ENCODE measurements at regions not wholly inside any gene's neighbourhood (a gene's known extent, or its start where the extent isn't known, plus 50 kb on each side); places are given as distances from the start of the nearest gene placed in this dataset.
"Not testable (repeated sequence)": the region's sequence is repeated elsewhere in the genome, so short reads cannot be mapped to it uniquely, and the experiment has no call there.

DNA sequence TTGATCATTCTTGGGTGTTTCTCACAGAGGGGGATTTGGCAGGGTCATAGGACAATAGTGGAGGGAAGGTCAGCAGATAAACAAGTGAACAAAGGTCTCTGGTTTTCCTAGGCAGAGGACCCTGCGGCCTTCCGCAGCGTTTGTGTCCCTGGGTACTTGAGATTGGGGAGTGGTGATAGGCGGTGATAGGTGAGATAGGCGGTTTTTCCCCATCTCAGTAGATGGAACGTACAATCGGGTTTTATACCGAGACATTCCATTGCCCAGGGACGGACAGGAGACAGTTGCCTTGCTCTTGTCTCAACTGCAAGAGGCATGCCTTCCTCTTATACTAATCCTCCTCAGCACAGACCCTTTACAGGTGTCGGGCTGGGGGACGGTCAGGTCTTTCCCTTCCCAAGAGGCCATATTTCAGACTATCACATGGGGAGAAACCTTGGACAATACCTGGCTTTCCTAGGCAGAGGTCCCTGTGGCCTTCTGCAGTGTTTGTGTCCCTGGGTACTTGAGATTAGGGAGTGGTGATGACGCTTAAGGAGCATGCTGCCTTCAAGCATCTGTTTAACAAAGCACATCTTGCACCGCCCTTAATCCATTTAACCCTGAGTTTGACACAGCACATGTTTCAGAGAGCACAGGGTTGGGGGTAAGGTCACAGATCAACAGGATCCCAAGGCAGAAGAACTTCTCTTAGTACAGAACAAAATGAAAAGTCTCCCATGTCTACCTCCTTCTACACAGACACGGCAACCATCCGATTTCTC, 86.2 kb downstream of the OR2B2 start:
- not testable (repeated sequence) for DNase-seq

DNA sequence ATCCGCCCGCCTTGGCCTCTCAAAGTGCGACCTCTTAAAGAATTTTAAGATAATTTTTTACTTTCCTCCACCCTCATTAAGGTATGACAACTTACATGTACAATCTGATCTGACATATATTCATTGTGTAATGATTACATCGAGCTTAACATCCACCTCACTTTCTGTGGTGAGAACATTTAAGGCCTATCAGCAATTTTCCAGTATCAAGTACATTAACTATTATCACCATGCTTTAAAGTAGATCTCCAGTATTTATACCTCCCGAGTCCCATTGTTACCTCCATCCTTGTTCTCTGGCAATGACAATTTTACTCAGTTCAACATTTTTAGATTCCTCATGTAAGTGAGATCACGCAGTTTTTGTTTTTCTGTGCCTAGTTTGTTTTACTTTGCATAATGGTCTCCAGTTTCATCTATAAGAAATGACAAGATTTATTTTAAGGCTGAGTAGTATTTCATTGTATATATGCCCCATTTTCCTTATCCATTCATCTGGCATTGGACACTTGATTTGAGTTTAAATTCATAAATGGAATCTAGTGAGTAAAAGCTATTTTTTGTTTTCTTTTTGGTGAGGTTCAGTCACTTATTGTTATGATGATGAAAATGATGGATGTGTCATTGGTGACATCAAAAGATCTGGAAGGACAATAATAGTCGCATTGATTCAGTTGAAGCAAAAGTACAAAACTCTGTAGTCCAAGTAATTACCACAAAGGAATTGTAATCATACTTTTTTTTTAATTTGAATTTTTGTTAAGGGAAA, 87.0 kb downstream of the OR2B2 start:
- peak in 1 of 2 experiments; percentile 46 for DNase-seq

DNA sequence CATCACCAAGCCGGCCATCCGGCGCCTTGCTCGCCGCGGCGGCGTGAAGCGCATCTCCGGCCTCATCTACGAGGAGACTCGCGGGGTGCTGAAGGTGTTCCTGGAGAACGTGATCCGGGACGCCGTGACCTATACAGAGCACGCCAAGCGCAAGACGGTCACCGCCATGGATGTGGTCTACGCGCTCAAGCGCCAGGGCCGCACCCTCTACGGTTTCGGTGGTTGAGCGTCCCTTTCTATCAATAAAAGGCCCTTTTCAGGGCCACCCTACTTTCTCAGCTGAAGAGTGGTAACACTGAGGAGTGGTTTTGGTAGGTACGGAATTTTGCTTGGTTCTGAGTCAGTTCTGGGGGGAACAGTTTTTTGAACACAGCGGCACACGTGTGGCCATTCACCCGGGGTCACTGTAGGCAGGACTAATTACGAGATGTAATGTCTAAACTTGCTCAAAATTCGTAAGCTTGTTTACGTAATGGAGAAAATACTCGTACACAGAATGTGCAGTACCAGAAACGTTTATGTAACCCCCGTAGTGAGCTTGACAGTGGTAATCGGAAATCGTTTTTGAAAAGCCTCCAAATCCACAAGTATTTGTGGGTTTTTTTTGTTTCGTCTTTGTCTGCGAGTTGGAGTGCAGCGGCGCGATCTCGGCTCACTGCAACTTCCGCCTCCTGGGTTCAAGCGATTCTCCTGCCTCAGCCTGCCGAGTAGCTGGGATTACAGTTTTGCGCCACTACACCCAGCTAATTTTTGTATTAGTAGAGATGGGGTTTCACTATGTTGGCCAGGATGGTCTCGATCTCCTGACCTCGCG, 87.8 kb downstream of the OR2B2 start:
- peak; percentile 17 to 67 for DNase-seq

DNA sequence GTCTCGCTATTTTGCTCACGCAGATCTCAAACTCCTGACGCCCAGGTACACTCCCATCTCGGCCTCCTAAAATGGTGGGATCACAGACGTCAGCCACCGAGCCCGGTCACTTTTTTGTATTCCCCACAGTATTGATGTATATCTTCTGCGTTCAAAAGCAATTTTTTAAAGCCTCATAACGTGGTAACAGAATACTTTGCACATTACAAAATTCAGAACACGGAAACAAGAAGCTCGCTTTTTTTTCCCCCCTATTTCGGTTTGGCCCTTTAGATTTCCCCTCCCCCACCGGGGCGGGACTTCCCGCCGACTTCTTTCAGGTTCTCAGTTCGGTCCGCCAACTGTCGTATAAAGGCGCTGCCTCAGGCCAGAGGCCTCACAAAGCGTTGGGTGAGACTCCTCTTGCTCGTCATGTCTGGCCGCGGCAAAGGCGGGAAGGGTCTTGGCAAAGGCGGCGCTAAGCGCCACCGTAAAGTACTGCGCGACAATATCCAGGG, 88.4 kb downstream of the OR2B2 start:
- peak; percentile 76 to 79 for DNase-seq

DNA sequence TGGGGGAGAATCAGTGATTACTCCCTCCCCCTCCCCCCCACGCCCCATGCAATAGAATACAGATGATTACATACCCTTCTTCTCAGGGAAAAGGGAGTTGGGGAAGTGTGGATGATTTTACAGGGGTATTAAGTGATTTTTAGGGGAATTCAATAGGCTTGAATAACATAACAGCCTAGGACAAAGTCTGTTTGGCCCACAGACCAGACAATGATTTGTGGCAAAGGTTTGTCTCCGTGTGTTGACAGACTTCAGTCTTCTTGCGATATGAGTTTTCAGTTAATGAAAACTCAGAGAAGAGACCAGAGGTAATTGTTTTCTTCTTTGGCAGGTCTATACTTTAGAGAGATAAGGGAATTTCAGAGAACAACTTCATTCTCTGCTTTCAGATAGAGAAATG, 95.3 kb downstream of the OR2B2 start:
- DNase-seq = no peak

DNA sequence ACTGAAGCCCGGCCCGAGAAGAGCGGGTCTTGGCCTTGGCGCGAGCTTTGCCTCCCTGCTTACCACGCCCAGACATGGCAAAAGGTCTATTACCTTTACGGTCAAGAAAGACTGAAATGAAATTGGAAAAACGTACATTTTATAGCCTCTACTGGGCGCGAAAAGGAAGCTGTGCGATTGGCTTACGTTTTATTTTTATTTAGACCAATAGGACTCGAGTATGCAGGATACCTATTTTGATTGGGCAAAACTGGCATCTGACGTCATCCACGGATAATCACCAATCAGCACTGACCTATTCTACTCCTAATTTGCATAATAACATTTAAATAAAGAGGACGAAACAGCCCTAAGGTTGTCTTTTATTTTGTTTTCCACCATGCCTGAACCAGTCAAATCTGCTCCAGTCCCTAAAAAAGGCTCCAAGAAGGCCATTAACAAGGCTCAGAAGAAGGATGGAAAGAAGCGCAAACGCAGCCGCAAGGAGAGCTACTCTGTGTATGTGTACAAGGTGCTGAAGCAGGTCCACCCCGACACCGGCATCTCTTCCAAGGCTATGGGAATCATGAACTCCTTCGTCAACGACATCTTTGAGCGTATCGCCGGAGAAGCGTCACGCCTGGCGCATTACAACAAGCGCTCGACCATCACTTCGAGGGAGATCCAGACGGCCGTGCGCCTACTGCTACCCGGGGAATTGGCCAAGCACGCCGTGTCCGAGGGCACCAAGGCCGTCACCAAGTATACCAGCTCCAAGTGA, 97.4 kb downstream of the OR2B2 start:
- DNase-seq = no peak

DNA sequence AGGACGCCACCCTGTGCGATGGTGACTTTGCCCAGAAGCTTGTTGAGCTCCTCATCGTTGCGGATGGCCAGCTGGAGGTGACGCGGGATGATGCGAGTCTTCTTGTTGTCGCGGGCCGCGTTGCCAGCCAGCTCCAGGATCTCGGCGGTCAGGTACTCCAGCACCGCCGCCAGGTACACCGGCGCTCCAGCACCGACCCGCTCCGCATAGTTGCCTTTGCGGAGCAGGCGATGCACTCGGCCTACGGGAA, 97.9 kb downstream of the OR2B2 start:
- DNase-seq = not testable (repeated sequence)

DNA sequence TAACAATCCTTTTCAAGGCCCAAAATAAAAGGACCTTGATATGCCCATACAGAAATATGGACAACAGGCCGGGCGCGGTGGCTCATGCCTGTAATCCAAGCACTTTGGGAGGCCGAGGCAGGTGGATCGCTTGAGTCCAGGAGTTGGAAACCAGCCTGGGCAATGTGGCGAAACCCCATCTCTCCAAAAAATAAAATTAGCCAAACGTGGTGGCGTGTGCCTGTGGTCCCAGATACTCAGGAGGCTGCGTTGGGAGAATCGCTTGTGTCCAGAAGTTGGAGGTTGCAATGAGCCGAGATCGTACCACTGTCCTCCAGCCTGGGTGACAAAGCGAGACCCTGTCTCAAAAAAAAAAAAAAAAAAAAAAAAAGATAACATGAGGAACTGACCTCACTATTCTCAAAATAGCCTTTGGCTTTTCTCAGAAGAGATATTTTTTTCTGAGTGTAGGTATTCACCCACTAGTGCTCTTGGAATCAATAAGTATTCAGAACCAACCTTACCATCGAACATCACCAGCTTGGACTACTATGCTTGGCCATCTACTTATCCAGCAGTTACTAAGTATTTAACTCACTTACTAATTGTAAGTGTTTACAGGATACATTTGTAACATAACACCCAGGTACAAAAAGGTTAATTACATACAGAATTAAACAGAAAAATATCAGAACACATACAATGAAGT, 99.2 kb downstream of the OR2B2 start:
- no peak for DNase-seq

DNA sequence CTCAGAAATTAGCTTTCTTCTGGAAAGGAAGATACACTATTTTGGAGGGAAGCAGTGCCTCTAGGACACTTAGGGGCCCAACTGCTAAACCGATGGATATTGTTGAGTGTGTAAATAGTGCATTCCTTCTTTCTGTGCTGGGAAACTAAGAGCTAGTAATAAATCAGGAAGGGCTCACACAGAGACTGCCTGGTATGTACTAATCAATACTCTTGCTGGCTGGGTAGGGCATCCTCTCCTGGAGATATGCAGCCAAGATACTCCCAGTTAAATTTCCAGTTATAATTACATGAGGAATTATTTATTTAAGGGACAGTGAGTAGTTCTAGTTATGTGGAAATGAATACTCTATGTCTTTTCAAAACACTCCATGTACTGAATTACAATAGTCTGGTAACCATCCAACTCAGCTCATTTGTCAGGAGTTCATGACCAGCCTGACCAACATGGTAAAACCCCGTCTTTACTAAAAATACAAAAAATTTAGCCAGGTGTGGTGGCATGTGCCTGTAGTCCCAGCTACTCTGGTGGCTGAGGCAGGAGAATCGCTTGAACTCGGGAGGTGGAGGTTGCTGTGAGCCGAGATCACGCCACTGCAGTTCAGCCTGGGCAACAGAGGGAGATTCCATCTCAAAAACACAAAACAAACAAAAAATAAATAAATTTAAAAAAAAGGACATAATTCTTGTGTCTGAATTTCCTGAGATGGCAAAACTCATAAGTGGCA, 100.0 kb downstream of the OR2B2 start:
- DNase-seq = no peak

DNA sequence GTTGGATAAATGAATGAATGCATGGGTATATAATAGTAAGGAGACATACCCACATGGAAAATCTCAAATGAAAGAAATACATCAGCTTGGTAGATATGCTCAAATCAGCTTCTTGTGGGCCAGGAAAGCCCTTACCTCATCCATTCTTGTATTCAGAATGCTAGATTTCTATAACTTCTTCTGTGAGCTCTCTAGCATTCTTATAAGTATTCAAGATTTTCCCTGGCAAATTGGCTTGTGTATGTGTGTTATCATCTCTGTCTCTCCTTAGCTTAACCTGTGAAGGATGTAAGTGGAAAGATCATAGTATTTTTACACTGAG, 100.8 kb downstream of the OR2B2 start:
- DNase-seq = no peak

DNA sequence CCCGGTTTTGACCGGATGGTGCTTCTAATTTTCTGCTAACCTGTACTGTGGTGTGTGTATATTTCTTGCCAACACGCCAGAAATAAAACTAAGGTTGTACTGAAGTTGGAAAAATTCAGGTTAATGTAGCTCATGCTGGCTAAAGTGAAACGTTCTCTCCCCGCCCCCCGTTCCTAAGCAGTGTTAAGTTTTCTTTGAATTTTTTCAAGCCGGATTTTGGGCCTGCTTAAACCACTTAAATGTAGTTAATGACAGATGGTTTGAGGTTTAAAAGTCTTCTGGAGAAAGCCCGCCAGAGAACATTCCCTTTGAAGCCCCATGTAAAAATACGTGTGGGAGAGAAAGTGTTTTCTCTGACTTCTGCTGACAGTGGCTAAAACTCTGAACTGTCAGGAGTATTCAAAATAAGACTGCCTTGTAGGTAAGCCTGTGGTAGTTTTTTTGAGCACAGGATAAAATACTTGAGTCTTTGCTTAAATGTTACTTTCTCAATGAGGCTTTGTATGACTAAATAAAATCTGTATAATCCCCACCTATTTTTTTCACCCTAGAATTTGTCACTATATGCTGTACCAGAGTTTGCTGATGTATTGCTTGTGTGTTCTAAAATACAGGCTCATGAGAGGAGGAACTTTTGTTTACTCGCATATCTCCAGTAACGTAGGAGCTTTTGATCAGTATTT, 101.3 kb downstream of the OR2B2 start:
- DNase-seq = no peak

DNA sequence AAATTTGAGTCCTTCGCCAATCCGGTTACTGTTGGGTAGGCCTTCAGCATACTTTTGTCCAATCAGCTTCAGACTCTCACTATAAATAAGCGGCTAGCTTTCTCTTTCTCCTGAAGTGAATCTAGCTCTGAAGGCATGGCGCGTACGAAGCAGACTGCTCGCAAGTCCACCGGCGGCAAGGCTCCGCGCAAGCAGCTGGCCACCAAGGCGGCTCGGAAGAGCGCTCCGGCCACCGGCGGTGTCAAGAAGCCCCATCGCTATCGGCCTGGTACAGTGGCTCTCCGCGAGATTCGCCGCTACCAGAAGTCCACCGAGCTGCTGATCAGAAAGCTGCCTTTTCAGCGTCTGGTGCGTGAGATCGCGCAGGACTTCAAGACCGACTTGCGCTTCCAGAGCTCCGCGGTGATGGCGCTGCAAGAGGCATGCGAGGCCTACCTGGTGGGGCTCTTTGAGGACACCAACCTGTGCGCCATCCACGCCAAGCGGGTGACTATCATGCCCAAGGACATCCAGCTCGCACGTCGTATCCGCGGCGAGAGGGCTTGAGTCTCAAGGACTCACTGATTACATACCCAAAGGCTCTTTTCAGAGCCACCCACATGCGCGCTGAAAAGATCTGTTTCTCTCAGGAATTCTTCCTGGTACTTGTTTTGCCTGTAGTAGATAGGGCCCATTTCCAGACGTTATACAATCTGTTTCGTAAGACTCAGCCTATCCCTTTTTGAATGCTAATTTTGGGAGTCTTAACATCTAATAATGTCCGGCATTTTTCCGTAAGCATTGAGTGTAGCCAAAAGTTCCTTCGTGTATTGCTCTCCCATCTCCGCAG, 102.0 kb downstream of the OR2B2 start:
- DNase-seq = peak; percentile 38 to 76

DNA sequence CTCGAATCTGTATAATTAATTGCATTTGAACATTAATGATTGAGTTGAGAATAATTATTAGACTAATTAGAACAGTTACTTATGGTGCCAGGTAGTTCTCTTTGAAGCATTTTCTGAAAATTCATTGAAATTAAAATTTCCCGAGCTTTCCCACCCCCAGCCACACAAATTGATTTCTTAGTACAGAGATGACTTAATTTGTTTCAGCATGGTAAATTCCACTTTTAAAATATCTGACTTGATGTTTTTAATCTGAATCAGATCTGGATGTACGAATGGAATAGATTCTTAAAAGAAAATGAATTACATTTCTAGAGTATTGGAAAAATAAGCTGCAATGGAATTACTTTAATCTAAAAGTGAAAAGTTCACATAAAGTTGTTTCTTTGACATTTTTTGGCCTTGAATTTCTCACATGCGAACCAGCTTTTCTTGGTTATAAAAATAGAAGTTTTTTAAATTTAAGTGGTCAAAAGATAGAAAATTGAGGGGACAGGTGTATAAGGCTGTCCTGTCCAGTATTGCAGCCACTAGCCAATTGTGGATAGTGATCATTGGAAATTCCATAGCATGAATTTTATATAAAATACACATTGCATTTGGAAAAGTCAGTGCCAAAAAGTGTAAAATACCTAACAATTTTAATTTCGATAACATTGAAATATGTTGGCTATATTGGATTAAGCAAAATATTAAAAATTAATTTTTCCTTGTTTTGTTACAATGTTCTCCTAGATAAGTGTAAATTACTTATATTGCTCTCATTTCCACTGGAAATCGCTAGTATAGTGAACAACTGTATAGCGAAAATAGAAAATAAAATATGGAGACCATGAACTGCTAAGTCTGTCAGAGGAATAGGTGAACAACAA, 102.9 kb downstream of the OR2B2 start:
- DNase-seq = no peak

DNA sequence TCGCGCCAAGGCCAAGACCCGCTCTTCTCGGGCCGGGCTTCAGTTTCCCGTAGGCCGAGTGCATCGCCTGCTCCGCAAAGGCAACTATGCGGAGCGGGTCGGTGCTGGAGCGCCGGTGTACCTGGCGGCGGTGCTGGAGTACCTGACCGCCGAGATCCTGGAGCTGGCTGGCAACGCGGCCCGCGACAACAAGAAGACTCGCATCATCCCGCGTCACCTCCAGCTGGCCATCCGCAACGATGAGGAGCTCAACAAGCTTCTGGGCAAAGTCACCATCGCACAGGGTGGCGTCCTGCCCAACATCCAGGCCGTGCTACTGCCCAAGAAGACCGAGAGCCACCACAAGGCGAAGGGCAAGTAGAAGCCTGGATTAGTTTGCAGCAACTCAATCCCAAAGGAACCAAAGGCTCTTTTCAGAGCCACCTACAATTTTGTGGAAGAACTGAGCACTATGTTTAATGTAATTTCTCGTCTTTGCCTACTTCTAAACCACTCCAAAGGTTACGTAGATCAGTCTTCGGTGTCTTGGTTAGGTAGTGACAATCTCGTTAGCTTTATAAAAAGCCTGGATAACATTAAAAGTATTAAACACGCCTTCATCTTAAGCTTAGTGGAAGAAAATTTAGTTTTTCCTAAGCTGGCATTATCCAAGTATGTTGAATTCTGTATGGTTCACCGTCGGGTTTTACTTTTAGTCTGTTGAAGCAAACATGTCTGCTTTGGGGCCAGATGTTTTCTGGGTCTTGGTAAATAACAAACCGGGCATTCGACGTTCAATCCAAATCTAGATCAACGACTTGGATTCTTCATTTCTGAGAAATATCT, 103.7 kb downstream of the OR2B2 start:
- DNase-seq = not testable (repeated sequence)

DNA sequence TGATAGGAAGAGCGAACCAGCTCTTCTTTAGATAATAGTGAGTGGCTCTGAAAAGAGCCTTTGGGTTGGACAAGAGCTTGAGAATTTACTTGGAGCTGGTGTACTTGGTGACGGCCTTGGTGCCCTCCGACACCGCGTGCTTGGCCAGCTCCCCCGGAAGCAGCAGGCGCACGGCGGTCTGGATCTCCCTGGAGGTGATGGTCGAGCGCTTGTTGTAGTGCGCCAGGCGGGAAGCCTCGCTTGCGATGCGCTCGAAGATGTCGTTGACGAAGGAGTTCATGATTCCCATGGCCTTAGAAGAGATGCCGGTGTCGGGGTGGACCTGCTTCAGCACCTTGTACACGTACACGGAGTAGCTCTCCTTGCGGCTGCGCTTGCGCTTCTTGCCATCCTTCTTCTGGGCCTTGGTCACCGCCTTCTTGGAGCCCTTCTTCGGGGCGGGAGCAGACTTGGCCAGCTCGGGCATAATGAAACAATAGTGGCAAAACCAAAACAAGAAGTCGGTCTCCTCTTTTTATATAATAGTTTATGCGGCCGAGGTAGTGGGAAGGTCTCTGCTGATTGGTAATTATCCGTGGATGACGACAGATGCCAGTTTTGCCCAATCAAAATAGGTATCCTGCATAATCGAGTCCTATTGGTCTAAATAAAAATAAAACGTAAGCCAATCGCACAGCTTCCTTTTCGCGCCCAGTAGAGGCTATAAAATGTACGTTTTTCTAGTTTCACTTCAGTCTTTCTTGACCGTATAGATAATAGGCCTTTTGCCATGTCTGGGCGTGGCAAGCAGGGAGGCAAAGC, 104.6 kb downstream of the OR2B2 start:
- not testable (repeated sequence) for DNase-seq

DNA sequence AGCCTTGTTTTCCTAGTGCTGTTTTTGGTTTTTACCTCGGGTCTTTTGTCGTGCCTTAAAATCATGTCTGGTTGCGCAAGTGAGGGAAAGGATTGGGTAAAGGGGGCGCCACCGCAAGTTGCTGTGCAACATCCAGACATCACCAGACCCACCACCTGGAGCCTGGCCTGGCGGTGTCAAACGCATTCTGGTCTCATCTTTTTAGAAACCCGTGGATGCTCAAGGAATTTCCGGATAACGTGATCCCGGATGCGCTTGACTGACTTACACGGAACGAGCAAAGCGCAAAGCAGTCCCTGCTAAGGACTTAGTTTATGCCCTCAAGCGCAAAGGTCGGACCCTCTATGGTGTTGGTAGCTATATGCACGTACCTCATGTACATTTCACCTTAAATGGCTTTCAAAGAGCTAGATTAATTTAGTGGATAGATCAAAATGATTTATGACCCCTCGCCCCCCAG, 105.2 kb downstream of the OR2B2 start:
- DNase-seq = no peak

DNA sequence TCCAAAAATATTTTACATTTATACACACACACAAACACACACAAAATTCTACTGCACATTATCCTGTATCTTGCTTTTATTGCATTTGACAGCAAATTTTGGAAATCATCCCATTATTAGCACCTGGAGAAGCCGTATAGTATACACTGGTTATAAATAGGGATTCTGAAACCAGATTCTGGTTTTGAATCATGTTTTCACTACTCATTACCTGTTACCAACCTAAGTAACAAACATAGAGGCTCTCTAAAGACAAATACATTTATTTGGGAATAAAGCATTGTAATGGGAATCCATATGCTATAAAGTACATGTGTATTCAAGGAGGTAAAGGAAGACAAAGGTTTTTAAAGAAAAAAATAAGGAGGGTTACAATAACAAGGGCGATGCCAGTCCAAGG, 106.8 kb downstream of the OR2B2 start:
- no peak for DNase-seq

All from NCI-H446 (cell line).